H1 (cell line): ENCODE measurements at regions not wholly inside any gene's neighbourhood (a gene's known extent, or its start where the extent isn't known, plus 50 kb on each side); places are given as distances from the start of the nearest gene placed in this dataset.
A peak's percentile ranks its signal among the peaks of the same experiment; 100 is the strongest.

Experiments used
- CTCF ChIA-PET: fragments of 300-600 bp; sonication (Branson Sonifier 250); formaldehyde crosslinking; loops from one replicate; lab custom pipeline; 2021; ENCODE audit not compliant: partially characterized antibody; lab: Charles Lee
- POLR2A ChIA-PET: fragments of 300-600 bp; sonication (Branson Sonifier 250); formaldehyde crosslinking; loops from one replicate; lab custom pipeline; 2021; ENCODE audit warnings: inconsistent platforms; ENCODE audit not compliant: partially characterized antibody; lab: Charles Lee
- DNase-seq, 2 experiments: peaks; one replicate each; pipeline versions ENCODE4 v3.0.0 to v3.0.0-alpha.2; 2010 to 2022; ENCODE audit warnings: low spot score in 2 of 2, low read depth in 1 of 2, mixed read lengths in 1 of 2
- FAIRE-seq: peaks from 2 replicates; lab custom pipeline; 2011; peaks lifted over from hg19 to GRCh38; lab: Jason Lieb, UNC
- H2AFZ ChIP-seq: 2 replicates; pipeline ENCODE4 v1.8.1; 2012; ENCODE audit warnings: low read length, inconsistent platforms
- H2AK5ac ChIP-seq: 2 replicates; pipeline ENCODE4 v1.6.1; 2013; ENCODE audit warnings: low read depth, low read length
- H2BK120ac ChIP-seq: replicated peaks from 2 replicates; pipeline ENCODE3; 2013; ENCODE audit warnings: low read depth, low read length, inconsistent platforms
- H2BK12ac ChIP-seq: 2 replicates; pipeline ENCODE4 v1.6.1; 2013; ENCODE audit warnings: low read depth, low read length
- H2BK15ac ChIP-seq: 2 replicates; pipeline ENCODE4 v1.6.1; 2013; ENCODE audit warnings: low read length
- H2BK20ac ChIP-seq: 2 replicates; pipeline ENCODE4 v1.6.1; 2013; ENCODE audit warnings: low read length
- H2BK5ac ChIP-seq: 2 replicates; pipeline ENCODE4 v1.6.1; 2013; ENCODE audit warnings: low read depth, low read length
- H3K14ac ChIP-seq: 2 replicates; pipeline ENCODE4 v1.6.1; 2013; ENCODE audit warnings: inconsistent platforms; ENCODE audit not compliant: insufficient read length
- H3K18ac ChIP-seq: 2 replicates; pipeline ENCODE4 v1.6.1; 2013; ENCODE audit warnings: low read length; ENCODE audit errors: extremely low read depth
- H3K23ac ChIP-seq: 2 replicates; pipeline ENCODE4 v1.6.1; 2013; ENCODE audit warnings: inconsistent platforms; ENCODE audit not compliant: insufficient read length
- H3K23me2 ChIP-seq: 2 replicates; pipeline ENCODE4 v1.6.1; 2013; ENCODE audit warnings: low read depth, low read length
- H3K27ac ChIP-seq: 2 replicates; pipeline ENCODE4 v1.6.1; 2011; ENCODE audit warnings: low read depth, low read length, inconsistent platforms
- H3K27me3 ChIP-seq, 4 experiments: replicated peaks in 1 of 4; 1 replicate in 1 of 4; 2 replicates in 3 of 4; pipeline versions ENCODE4 v1.6.1 to v1.8.1; 2011 to 2013; ENCODE audit warnings: low read length in 3 of 4, mild to moderate bottlenecking in 3 of 4, inconsistent platforms in 2 of 4, mixed read lengths in 2 of 4, moderate library complexity in 1 of 4; ENCODE audit not compliant: control insufficient read depth in 3 of 4, insufficient read depth in 3 of 4; ENCODE audit errors: extremely low read depth in 1 of 4
- H3K36me3 ChIP-seq, 4 experiments: 2 replicates each; pipeline versions ENCODE4 v1.6.1 to v1.8.1; 2011 to 2013; ENCODE audit warnings: mild to moderate bottlenecking in 4 of 4, low read length in 3 of 4, moderate library complexity in 2 of 4, control low read depth in 1 of 4, inconsistent platforms in 1 of 4; ENCODE audit not compliant: insufficient read depth in 4 of 4, control insufficient read depth in 2 of 4
- H3K4ac ChIP-seq: replicated peaks from 2 replicates; pipeline ENCODE3; 2013; ENCODE audit warnings: low read length, low read depth, mixed read lengths, inconsistent platforms; ENCODE audit not compliant: insufficient read length
- H3K4me1 ChIP-seq, 4 experiments: replicated peaks in 1 of 4; 1 replicate in 1 of 4; 2 replicates in 3 of 4; pipeline versions ENCODE4 v1.6.1 to v1.8.1; 2011 to 2013; ENCODE audit warnings: low read length in 3 of 4, inconsistent platforms in 2 of 4, mixed read lengths in 1 of 4; ENCODE audit not compliant: insufficient read depth in 4 of 4, control insufficient read depth in 3 of 4
- H3K4me2 ChIP-seq, 2 experiments: 2 replicates each; pipeline versions ENCODE4 v1.6.1 to v1.8.1; 2011 to 2013; ENCODE audit warnings: low read depth in 2 of 2, low read length in 2 of 2, control low read depth in 1 of 2, inconsistent platforms in 1 of 2, mild to moderate bottlenecking in 1 of 2; ENCODE audit not compliant: insufficient read depth in 1 of 2
- H3K4me3 ChIP-seq, 4 experiments: fragments of 200-600, 300-600 bp in 1 of 4; sonication (generic), shearing (Covaris generic), sonication (Bioruptor Twin) in 1 of 4; 2 replicates each; pipeline versions ENCODE4 v1.5.1 to v1.8.1; 2011 to 2016; ENCODE audit warnings: low read length in 4 of 4, low read depth in 3 of 4, control low read depth in 2 of 4, inconsistent platforms in 2 of 4, mild to moderate bottlenecking in 2 of 4, mixed read lengths in 1 of 4, moderate library complexity in 1 of 4; ENCODE audit not compliant: insufficient read depth in 2 of 4; ENCODE audit errors: extremely low read depth in 1 of 4
- H3K56ac ChIP-seq: replicated peaks from 2 replicates; pipeline ENCODE3; 2013; ENCODE audit warnings: low read depth, mild to moderate bottlenecking, mixed read lengths, low read length, inconsistent platforms; ENCODE audit not compliant: insufficient read length
- H3K79me1 ChIP-seq: 2 replicates; pipeline ENCODE4 v1.6.1; 2013; ENCODE audit warnings: low read depth, low read length, control low read depth
- H3K79me2 ChIP-seq, 2 experiments: 2 replicates each; pipeline versions ENCODE4 v1.6.1 to v1.8.1; 2012 to 2013; ENCODE audit warnings: low read length in 2 of 2, mild to moderate bottlenecking in 2 of 2, inconsistent platforms in 1 of 2; ENCODE audit not compliant: insufficient read depth in 2 of 2, control insufficient read depth in 1 of 2
- H3K9ac ChIP-seq, 4 experiments: replicated peaks in 1 of 4; 1 replicate in 1 of 4; 2 replicates in 3 of 4; pipeline versions ENCODE4 v1.6.1 to v1.8.1; 2011 to 2013; ENCODE audit warnings: low read depth in 3 of 4, low read length in 3 of 4, control low read depth in 2 of 4, mild to moderate bottlenecking in 2 of 4, moderate library complexity in 2 of 4, inconsistent platforms in 1 of 4; ENCODE audit errors: extremely low read depth in 1 of 4
- H3K9me3 ChIP-seq, 2 experiments: 2 replicates each; pipeline versions ENCODE4 v1.6.1 to v1.8.1; 2012 to 2013; ENCODE audit warnings: mild to moderate bottlenecking in 2 of 2, moderate library complexity in 2 of 2, control low read depth in 1 of 2, inconsistent platforms in 1 of 2, low read depth in 1 of 2, low read length in 1 of 2, mixed read lengths in 1 of 2; ENCODE audit not compliant: insufficient read depth in 2 of 2
- H4K20me1 ChIP-seq, 2 experiments: replicated peaks in 1 of 2; 2 replicates each; pipeline versions ENCODE3 to v1.8.1; 2011 to 2013; ENCODE audit warnings: inconsistent platforms in 2 of 2, low read length in 2 of 2, mild to moderate bottlenecking in 1 of 2; ENCODE audit not compliant: insufficient read depth in 2 of 2, control insufficient read depth in 1 of 2
- H4K5ac ChIP-seq: 2 replicates; pipeline ENCODE4 v1.6.1; 2013; ENCODE audit warnings: low read length, low read depth, mixed read lengths, inconsistent platforms; ENCODE audit not compliant: insufficient read length
- H4K8ac ChIP-seq: 2 replicates; pipeline ENCODE4 v1.8.0; 2013; ENCODE audit warnings: mild to moderate bottlenecking, moderate library complexity, low read length, inconsistent platforms; ENCODE audit not compliant: insufficient read depth; ENCODE audit errors: extremely low read depth
- H4K91ac ChIP-seq: replicated peaks from 2 replicates; pipeline ENCODE3; 2013; ENCODE audit warnings: low read length, mixed read lengths, inconsistent platforms; ENCODE audit not compliant: insufficient read length
- ATF2 ChIP-seq: IDR thresholded peaks from 2 replicates; pipeline ENCODE4 v1.6.1; 2012; ENCODE audit warnings: low read length, inconsistent platforms
- CTCF ChIP-seq, 3 experiments: IDR thresholded peaks; 1 replicate in 2 of 3; 2 replicates in 1 of 3; pipeline versions ENCODE4 v1.5.1 to v1.6.1; 2011; ENCODE audit warnings: low read length in 3 of 3, mild to moderate bottlenecking in 3 of 3, inconsistent platforms in 2 of 3, low read depth in 1 of 3, moderate library complexity in 1 of 3; ENCODE audit not compliant: insufficient read depth in 1 of 3; ENCODE audit errors: control extremely low read depth in 1 of 3
- POLR2A ChIP-seq, 2 experiments: IDR thresholded peaks; 1 replicate in 1 of 2; 2 replicates in 1 of 2; pipeline ENCODE4 v1.6.1; 2011; ENCODE audit warnings: low read depth in 2 of 2, low read length in 2 of 2, mild to moderate bottlenecking in 2 of 2; ENCODE audit errors: control extremely low read depth in 1 of 2
- RAD21 ChIP-seq, 2 experiments: IDR thresholded peaks in 1 of 2; conservative IDR thresholded peaks in 1 of 2; 2 replicates each; pipeline ENCODE4 v1.6.1; 2011; ENCODE audit warnings: low read depth in 2 of 2, low read length in 2 of 2, improper control_type of control experiment in 1 of 2, inconsistent platforms in 1 of 2, mild to moderate bottlenecking in 1 of 2, moderate library complexity in 1 of 2
- WGBS, 2 experiments: shearing (Covaris generic) in 1 of 2; methylation state at CpG; one replicate each; pipeline versions ENCODE4 v1.1.6 to v1.1.7; 2013 to 2015; ENCODE audit warnings: low lambda C conversion rate in 2 of 2, mixed read lengths in 2 of 2, inconsistent platforms in 1 of 2, low coverage in 1 of 2, missing lambda C conversion rate in 1 of 2; ENCODE audit not compliant: insufficient replicate concordance in 2 of 2, insufficient coverage in 1 of 2, insufficient read length in 1 of 2; ENCODE audit errors: extremely low coverage in 1 of 2, missing lambda C conversion rate in 1 of 2; 5-methylcytosine and 5-hydroxymethylcytosine counted together

- no peak overlapping the region for H3K18ac ChIP-seq
- H3K79me1 ChIP-seq = no peaks in the 10 kb centered on the region
- H4K20me1 ChIP-seq = no peaks in the 10 kb centered on the region
- no peak overlapping the region for H3K23ac ChIP-seq
- no peaks in the 10 kb centered on the region for H3K4me1 ChIP-seq
- H3K36me3 ChIP-seq = no peaks in the 10 kb centered on the region
- no peak overlapping the region for H3K27ac ChIP-seq
- no peak overlapping the region for H2BK12ac ChIP-seq
- H2BK120ac ChIP-seq = no peak overlapping the region
- no peak overlapping the region for H2BK20ac ChIP-seq
- ChIA-PET POLR2A (no interaction called here), CTCF (interaction anchor here (1.1 to 1.8 kb wide), 4 partner anchors 12 to 314 kb away, joined by 3 to 8 read pairs (median 4); no protein-coding TSS in a partner anchor)
- no peaks in the 10 kb centered on the region; the same call in 1 of the 2 replicates for H3K23me2 ChIP-seq
- H3K56ac ChIP-seq = no peak overlapping the region
- no peaks in the 10 kb centered on the region for H3K9me3 ChIP-seq
- H4K5ac ChIP-seq = no peak overlapping the region
- 53% methylated on average over 3 of the region's 3 CpGs; no CpG with 5 or more reads in 1 of the 2 experiments for WGBS, 2 experiments
- no peaks in the 10 kb centered on the region for H3K79me2 ChIP-seq
- DNase-seq (no peak), FAIRE-seq (peak; percentile 97)
- no peak overlapping the region for H3K4ac ChIP-seq
- no peak overlapping the region for H3K9ac ChIP-seq
- H3K4me2 ChIP-seq = no peak overlapping the region
- H2BK15ac ChIP-seq = no peak overlapping the region
- H3K4me3 ChIP-seq = no peak overlapping the region
- no peak overlapping the region for H3K14ac ChIP-seq
- H4K91ac ChIP-seq = no peak overlapping the region
- no peaks in the 10 kb centered on the region for H3K27me3 ChIP-seq
- 0 out of 2 replicates have a peak overlapping the region, but pooled peaks have one; percentile 78 for H2AFZ ChIP-seq
- TF ChIP-seq POLR2A (IDR thresholded peaks at IDR 0.05; ENCODE audit: control extremely low read depth in 1 of 2, low read depth in 2 of 2, low read length in 2 of 2) (no peak), RAD21 (IDR thresholded peaks at IDR 0.05 in 1 of 2, conservative IDR thresholded peaks at IDR 0.05 in 1 of 2; ENCODE audit: low read depth in 2 of 2, low read length in 2 of 2) (peak; percentile 28 to 38; a peak in 2 of 4 replicates), ATF2 (no peak), CTCF (IDR thresholded peaks at IDR 0.05; ENCODE audit: control extremely low read depth in 1 of 3, insufficient read depth in 1 of 3, low read depth in 1 of 3, low read length in 3 of 3) (peak; percentile 50 to 70 (median 58))
- H4K8ac ChIP-seq = no peak overlapping the region
- H2AK5ac ChIP-seq = no peak overlapping the region
- no peak overlapping the region for H2BK5ac ChIP-seq
These were observed 70.2 kb upstream of the PDSS1 start for GRCh38 chr10:26627324-26627723.
